GM21390 (cell line): ENCODE measurements at regions not wholly inside any gene's neighbourhood (a gene's known extent, or its start where the extent isn't known, plus 50 kb on each side); places are given as distances from the start of the nearest gene placed in this dataset.
"Not testable (repeated sequence)": the region's sequence is repeated elsewhere in the genome, so short reads cannot be mapped to it uniquely, and the experiment has no call there.

Experiments used
- ATAC-seq: cut with Tn5 transposase; IDR thresholded peaks from one replicate; pipeline ENCODE4 v1.9.1; 2021; ENCODE audit not compliant: unreplicated experiment

- ATAC-seq = no peak
These were observed 82.8 kb upstream of the ATP8B1 start for GRCh38 chr18:57885931-57886330.

GRCh38 chr18:57882465-57882864 lies 79.3 kb upstream of the ATP8B1 start:
- ATAC-seq = no peak

GRCh38 chr18:57881818-57882413 lies 78.8 kb upstream of the ATP8B1 start:
- ATAC-seq = peak; percentile 79

- ATAC-seq = not testable (repeated sequence)
These were observed 76.8 kb upstream of the ATP8B1 start for GRCh38 chr18:57879924-57880323.

- no peak for ATAC-seq
These were observed 66.1 kb upstream of the ATP8B1 start for GRCh38 chr18:57869221-57869620.

- ATAC-seq = no peak
These were observed 63.2 kb upstream of the ATP8B1 start for GRCh38 chr18:57866355-57866754.

- ATAC-seq = no peak
These were observed 61.6 kb upstream of the ATP8B1 start for GRCh38 chr18:57864615-57865121.

GRCh38 chr18:57863706-57864105 lies 60.6 kb upstream of the ATP8B1 start:
- no peak for ATAC-seq

- peak; percentile 85 for ATAC-seq
These were observed 56.2 kb upstream of the ATP8B1 start for GRCh38 chr18:57859314-57859713.

GRCh38 chr18:57856557-57857280 lies 53.6 kb upstream of the ATP8B1 start:
- ATAC-seq = no peak

- ATAC-seq = no peak
These were observed 53.0 kb upstream of the ATP8B1 start for GRCh38 chr18:57856128-57856527.

GRCh38 chr18:57855551-57855950 lies 52.4 kb upstream of the ATP8B1 start:
- ATAC-seq = no peak

GRCh38 chr18:57854726-57855125 lies 51.6 kb upstream of the ATP8B1 start:
- no peak for ATAC-seq

GRCh38 chr18:57853864-57854263 lies 50.7 kb upstream of the ATP8B1 start:
- no peak for ATAC-seq

- ATAC-seq = no peak
These were observed 50.0 kb upstream of the ATP8B1 start for GRCh38 chr18:57853133-57853532.
